ENCODE measurements at regions not wholly inside any gene's neighbourhood (a gene's known extent, or its start where the extent isn't known, plus 50 kb on each side); places are given as distances from the start of the nearest gene placed in this dataset.

DNA sequence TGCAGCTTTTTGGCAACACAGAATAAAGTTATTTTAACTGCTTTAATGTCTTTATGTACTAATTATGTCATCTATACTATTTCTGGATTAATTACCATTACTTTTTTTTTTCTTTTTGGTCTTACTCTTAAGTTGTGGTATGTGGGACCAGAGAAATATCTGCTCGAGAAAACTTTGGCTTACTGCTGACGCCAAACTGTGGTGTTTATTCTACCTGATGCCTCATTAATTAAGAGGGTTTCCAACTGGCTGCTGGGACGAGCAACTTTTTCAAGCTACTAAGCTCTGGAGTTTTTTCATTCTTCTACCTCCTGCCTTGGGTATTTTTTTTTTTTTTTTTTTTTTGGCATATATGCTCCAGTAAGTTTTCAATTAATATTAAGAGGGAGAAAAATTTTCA is 1257.5 kb downstream of the FSCB start:
- DNase-seq = no peak

DNA sequence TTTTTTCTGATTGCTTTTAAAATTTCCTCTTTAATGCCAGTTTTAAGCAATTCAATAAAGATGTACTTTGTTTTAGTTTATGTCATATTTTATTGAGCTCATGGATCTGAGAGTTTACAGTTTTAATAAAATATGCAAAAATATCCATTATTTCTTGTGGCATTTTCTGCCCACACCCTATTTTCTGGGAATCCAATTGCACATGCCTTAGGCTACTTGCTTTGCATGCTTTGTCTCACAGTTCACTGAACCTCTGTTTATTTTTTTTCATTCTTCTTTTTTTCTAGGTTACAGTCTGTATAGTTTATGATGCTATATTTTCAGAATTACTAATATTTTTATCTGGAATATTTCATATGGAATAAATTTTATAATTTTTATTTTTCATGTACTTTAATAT is 1258.0 kb downstream of the FSCB start:
- no peak for DNase-seq

GRCh38 chr14:43247877-43248276 is 1259.2 kb downstream of the FSCB start:
- no peak for DNase-seq

- DNase-seq = no peak
Measured at GRCh38 chr14:43244142-43244625, 1262.9 kb downstream of the FSCB start.

DNA sequence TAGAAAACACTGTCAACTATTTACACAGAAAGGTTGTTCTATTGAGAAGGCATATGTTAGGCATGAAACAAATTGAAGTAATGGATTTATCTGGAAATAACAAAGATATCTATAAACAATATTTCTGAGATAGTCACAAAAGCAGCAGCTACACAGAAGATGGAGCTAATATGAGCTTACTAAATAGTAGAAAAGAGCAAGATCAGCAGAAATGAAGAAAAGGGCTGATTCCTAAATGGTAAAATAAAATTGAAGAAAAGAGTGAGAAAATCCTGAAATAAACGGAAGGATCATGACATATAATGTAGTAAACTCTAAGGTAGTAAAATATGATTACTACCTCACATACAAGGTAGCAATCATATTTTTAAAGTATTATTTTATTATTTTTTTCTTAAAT is 1263.9 kb downstream of the FSCB start:
- DNase-seq = no peak

DNA sequence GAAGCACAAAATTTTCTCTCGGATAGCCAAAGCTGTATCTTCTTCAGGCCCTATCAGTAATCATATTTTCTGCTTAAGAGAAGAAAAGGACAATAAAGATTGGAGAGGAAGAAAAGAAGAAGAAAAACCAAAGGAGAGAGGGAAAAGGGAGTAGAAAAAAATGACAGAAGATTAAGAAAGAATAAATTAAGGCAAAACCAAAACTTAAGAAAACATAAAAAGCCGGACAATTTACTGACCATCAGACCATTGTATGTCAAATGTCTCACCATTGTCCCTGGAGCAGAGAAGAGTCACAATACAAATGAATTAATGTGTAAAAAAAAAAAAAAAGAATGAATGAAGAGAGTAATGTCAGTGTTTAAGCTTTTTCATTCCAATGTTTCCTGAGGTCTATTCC is 1274.8 kb downstream of the FSCB start:
- no peak for DNase-seq

GRCh38 chr14:43215524-43215923 is 1291.6 kb downstream of the FSCB start:
- no peak for DNase-seq

DNA sequence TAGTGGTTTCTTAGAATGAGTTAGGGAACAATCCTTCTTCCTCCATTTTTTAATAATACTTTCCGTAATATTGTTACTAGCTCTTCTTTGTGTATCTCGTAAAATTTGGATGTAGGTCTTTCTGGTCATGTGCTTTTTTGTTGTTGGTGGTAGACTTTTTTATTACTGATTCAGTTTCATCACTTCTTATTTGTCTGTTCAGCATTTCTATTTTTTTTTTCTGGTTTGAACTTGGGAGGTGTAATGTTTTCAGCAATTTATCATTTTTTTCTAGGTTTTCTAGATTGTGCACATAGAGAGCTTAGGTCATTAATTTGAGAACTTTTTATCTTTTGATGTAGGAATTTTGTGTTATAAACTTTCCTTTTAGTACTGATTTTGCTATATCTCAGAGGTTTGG is 1299.9 kb downstream of the FSCB start:
- DNase-seq = no peak

DNA sequence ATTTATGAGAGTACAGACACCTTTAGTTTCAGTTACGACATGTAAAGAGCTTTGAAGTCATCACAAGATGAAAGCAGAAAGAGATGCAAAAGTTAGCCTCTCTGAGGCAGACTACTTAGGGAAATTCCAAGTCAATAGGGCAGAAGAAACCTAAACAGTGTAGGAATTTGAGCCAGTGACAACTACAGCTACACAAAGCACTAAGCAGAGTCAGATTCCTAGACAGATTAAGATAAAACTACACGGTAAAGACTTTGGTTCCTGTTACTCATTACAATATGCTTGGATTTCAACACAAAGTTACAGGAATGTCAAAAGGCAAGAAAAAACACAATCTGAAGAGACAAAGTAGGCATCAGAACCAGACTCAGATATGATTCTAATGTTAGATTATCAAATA is 1302.3 kb downstream of the FSCB start:
- DNase-seq = no peak

DNA sequence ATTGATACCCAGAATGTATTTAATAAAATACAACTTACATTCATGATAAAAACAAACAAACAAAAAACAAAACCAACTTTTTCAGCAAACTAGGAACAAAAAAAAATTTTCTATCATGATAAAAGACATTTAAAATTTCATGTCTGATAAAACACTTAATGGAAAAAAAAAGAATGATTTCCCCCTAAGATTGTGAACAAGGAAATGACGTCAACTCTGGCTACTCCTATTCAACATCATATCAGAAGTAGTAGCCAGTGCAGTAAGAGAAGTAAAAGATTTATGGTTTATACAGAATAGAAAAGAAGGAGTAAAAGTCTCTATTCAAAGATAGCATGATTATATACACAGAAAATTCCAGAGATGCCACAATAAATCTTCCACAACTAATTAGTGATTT is 1306.6 kb downstream of the FSCB start:
- no peak for DNase-seq

DNA sequence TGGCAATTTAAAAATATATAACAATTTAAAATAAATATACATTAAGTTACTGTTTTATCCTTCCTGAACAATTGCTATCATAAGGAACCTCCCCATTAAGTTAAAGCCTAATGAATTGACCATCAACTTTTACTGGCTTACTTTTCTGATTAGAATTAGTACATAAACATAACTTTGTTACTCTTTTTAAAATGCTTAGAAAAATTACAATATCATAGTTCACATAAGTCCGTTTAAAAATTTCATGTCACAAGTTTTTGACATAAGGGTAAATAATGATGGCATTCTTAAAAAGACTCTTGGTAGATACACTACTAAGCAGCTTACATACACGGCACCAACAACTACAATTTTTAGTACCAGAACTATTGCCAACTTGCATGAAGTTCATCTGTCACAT is 1308.6 kb downstream of the FSCB start:
- no peak for DNase-seq

GRCh38 chr14:43184540-43184939 is 1322.5 kb downstream of the FSCB start:
- no peak for DNase-seq

DNA sequence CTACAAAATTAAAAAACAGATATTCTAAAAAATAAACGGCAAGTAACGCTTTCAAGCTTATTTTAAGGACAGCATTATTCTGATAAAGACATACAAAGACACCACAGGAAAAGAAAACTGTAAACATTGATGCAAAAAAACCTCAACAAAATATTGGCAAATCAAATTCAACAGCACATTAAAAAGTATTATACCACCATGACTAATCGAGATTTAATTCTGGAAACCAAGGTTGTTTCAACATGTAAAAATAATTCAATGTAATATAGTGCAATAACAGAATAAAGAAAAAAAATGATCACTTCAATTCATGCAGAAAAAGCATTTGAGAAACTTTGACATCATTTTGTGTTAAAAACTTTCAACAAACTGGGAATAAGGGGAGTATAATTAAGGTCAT is 1323.2 kb downstream of the FSCB start:
- DNase-seq = no peak

DNA sequence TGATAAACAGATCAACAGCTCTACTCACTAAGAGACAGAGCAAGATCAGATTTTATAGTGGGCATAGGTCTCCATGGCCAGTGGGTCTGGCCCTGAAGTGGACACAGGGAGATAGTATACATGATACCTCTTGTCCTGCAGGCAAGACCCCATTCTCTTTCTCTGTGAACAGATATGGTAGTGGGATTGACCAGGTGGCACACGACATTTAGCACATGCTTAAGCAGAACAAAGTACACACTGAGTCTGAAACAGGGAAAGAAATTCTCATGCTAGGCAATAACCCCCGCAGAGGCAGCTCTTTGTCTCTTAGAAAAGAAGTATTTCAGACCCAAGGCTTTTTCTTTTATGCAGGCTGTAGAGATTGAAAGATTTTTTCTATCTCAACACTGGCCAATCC is 1331.2 kb downstream of the FSCB start:
- no peak for DNase-seq

DNA sequence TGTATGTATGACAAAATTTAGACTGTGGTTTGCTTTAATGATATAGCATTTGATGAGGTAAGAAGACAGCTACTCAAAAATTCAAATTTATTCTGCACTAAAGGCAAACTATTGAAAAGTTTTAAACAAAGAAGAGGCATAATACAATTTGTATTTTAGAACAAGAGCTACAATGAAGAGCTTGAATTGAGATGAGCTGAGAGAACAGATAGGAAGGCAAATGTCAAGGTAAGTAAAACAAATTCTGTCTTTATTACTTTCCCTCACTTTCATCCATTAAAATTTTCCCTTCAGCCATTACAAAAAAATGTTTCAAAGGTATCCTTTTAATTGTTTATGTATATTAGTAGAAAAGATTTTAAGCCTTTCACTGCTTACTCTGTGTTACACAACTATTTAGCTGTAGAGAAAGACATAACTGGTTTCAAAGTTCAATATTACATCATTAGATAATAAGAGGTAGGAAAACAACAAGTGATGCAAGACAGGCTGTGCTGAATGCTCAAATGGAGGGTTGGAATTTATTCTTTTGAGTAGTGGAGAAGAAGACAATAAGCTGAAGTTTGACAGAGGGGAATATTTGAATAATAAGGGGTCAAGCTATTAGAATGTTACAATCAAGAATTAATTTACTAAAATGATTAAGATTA is 1334.1 kb downstream of the FSCB start:
- no peak for DNase-seq

GRCh38 chr14:43169722-43170121 is 1337.4 kb downstream of the FSCB start:
- no peak for DNase-seq

DNA sequence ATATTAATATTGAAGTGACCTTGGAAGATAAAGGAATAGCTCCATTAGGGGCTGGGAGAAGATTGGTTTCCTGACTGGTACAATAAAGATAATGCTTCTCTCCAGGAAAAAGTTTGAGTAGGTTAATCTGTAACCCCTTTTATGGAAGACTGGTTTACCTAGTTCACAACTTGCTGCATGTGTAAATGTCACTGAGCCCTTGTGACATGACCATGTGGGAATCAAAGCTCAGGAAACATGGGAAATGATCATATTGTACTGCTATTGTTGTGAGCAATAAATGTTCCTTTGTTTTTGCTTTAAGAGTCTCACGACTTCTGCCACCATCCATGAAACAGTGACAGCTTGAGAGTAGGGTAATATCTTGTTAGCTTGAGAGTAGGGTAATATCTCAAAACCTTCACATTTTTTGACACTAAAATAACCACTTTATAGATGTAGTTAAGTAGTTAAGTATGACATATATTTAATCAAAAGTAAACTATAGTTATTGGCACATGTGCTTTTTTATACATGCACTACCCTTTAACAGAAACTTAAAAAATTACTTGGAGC is 1338.6 kb downstream of the FSCB start:
- DNase-seq = no peak

- DNase-seq = no peak
Measured at GRCh38 chr14:43166163-43166562, 1340.9 kb downstream of the FSCB start.

DNA sequence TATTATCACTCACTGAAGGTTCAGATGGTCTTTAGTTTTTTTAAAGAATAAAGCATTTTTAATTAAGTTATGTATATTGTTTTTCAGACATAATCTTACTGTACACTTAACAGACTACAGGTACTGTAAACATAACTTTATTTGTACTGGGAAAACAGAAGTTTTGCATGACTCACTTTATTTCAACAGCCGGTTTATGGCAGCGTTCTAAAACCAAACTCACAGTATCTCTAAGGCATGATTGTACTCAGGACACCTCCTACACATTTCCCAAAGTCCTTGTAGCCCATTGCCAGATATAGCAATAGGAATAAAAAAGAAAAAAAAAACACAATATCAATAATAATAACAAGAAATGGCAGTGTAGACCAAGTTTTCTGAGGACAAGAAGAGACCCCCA is 1341.4 kb downstream of the FSCB start:
- no peak for DNase-seq

GRCh38 chr14:43161477-43161876 is 1345.6 kb downstream of the FSCB start:
- DNase-seq = no peak

DNA sequence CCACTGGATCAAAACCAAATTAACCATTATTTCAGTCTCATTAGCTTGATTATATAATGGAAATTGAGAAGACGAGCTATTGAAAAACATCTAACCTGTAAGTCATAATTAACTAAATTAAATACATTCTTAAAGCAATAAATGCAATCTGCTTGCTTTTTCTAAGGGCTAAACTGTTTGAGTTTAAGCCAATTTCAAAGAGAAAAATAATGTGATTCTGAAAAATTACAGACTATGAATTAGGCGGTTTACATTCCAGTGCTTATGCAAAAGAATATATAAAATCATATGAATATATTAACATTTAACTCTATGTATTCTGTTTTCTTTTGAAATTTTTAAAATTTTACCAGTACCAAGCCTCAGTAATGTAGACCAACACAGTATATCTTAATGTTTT is 1349.4 kb downstream of the FSCB start:
- no peak for DNase-seq

DNA sequence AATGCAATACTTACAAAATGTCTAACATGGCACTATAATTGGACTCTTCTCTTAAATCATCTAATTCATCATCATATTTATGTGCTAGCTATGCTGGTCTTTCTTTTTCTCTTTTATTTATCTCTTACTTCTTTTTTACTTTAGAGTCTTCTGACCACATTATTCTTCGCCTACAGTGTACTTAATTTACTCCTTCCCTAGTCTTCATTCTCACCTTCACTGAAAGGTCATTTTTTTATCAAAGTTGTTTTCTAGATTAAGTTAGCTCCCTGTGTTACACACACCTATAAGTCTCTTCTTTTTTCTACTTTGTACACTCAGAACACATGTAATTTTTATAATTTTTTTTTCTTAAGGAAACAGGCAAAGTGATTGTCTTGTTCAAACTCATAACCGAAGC is 1351.2 kb downstream of the FSCB start:
- no peak for DNase-seq

GRCh38 chr14:43155258-43155657 is 1351.8 kb downstream of the FSCB start:
- no peak for DNase-seq

- no peak for DNase-seq
Measured at GRCh38 chr14:43147485-43147884, 1359.6 kb downstream of the FSCB start.

- no peak for DNase-seq
Measured at GRCh38 chr14:43145361-43145760, 1361.7 kb downstream of the FSCB start.
